HCT116 (cell line): ENCODE measurements at regions not wholly inside any gene's neighbourhood (a gene's known extent, or its start where the extent isn't known, plus 50 kb on each side); places are given as distances from the start of the nearest gene placed in this dataset.
"Not testable (repeated sequence)": the region's sequence is repeated elsewhere in the genome, so short reads cannot be mapped to it uniquely, and the experiment has no call there.

Experiments
- ATAC-seq: fragments of 200-7000 bp; cut with Tn5 transposase; 2 replicates; pipeline ENCODE4 v1.9.1; 2020; ENCODE audit warnings: mild to moderate bottlenecking, moderate library complexity
- BruUV-seq: library from RNA; stranded (reverse); fragments of 400-500 nt; replicated peaks from 2 replicates; lab custom pipeline; 2021; lab: Mats Ljungman, UMichigan
- CTCF ChIA-PET: fragments of 300-600 bp; sonication (Branson Sonifier 250); formaldehyde crosslinking; loops from one replicate; lab custom pipeline; 2021; ENCODE audit warnings: antibody characterized with exemption; lab: Charles Lee
- POLR2A ChIA-PET: fragments of 300-600, 350-600 bp; sonication (Branson Sonifier 250); formaldehyde crosslinking; loops from one replicate; lab custom pipeline; 2021; ENCODE audit warnings: antibody characterized with exemption; lab: Charles Lee
- RAD21 ChIA-PET, 2 experiments: fragments of 300-600 bp; sonication (Branson Sonifier 250); formaldehyde crosslinking; loops; one replicate each; lab custom pipeline; 2023; ENCODE audit warnings: low total read pairs in 2 of 2; ENCODE audit not compliant: uncharacterized antibody in 2 of 2, unreplicated experiment in 2 of 2, low non-redundant PET in 1 of 2; lab: Charles Lee
- DNase-seq: peaks from one replicate; pipeline ENCODE4 v3.0.0-alpha.2; 2010; ENCODE audit warnings: low read depth, low spot score
- H2AFZ ChIP-seq: fragments of 200-600 bp; shearing (Covaris generic), sonication (generic); 2 replicates; pipeline ENCODE4 v1.6.1; 2017; ENCODE audit warnings: low read depth, mixed run types, mixed read lengths, antibody characterized with exemption, low read length; ENCODE audit not compliant: poor library complexity, severe bottlenecking
- H3K27ac ChIP-seq: 2 replicates; pipeline ENCODE4 v1.5.1; 2012; ENCODE audit warnings: low read depth, low read length
- H3K27me3 ChIP-seq: fragments of 200-600 bp; sonication (generic); 2 replicates; pipeline ENCODE4 v1.6.1; 2016; ENCODE audit warnings: mixed run types, low read length, mixed read lengths; ENCODE audit not compliant: insufficient read depth
- H3K36me3 ChIP-seq, 2 experiments: fragments of 200-500 bp in 1 of 2; fragments of 200-600 bp in 1 of 2; sonication (Bioruptor generic) in 1 of 2; sonication (generic) in 1 of 2; 2 replicates each; pipeline versions ENCODE4 v1.5.1 to v1.6.1; 2014 to 2016; ENCODE audit warnings: low read length in 2 of 2, inconsistent platforms in 1 of 2, mixed read lengths in 1 of 2, mixed run types in 1 of 2; ENCODE audit not compliant: insufficient read depth in 2 of 2, control insufficient read depth in 1 of 2
- H3K4me1 ChIP-seq, 2 experiments: fragments of 200-600 bp in 1 of 2; sonication (generic) in 1 of 2; 2 replicates each; pipeline versions ENCODE4 v1.5.1 to v1.6.1; 2012 to 2017; ENCODE audit warnings: low read length in 2 of 2, inconsistent platforms in 1 of 2, mild to moderate bottlenecking in 1 of 2, mixed read lengths in 1 of 2, mixed run types in 1 of 2, moderate library complexity in 1 of 2; ENCODE audit not compliant: insufficient read depth in 2 of 2, control insufficient read depth in 1 of 2
- H3K4me2 ChIP-seq: fragments of 200-600 bp; sonication (generic); 2 replicates; pipeline ENCODE4 v1.6.1; 2017; ENCODE audit warnings: mixed run types, low read length, mixed read lengths
- H3K4me3 ChIP-seq, 2 experiments: fragments of 200-600 bp in 1 of 2; sonication (generic) in 1 of 2; replicated peaks in 1 of 2; 2 replicates each; pipeline ENCODE4 v1.5.1; 2011 to 2016; ENCODE audit warnings: low read length in 2 of 2, control low read depth in 1 of 2, low read depth in 1 of 2, mild to moderate bottlenecking in 1 of 2, mixed read lengths in 1 of 2, mixed run types in 1 of 2
- H3K79me2 ChIP-seq: fragments of 200-600 bp; sonication (generic); 2 replicates; pipeline ENCODE4 v1.6.1; 2017; ENCODE audit warnings: mild to moderate bottlenecking, mixed run types, low read length, moderate library complexity, mixed read lengths; ENCODE audit not compliant: insufficient read depth
- H3K9ac ChIP-seq: fragments of 200-600 bp; sonication (generic); 2 replicates; pipeline ENCODE4 v1.6.1; 2016; ENCODE audit warnings: low read length, mixed read lengths
- H3K9me2 ChIP-seq: fragments of 200-600 bp; sonication (generic), shearing (Covaris generic); 2 replicates; pipeline ENCODE4 v1.6.1; 2017; ENCODE audit warnings: mixed run types, mild to moderate bottlenecking, moderate library complexity; ENCODE audit not compliant: insufficient read depth
- H3K9me3 ChIP-seq, 2 experiments: fragments of 200-500 bp in 1 of 2; fragments of 200-600 bp in 1 of 2; sonication (Bioruptor generic) in 1 of 2; sonication (generic) in 1 of 2; 2 replicates each; pipeline ENCODE4 v1.6.1; 2014 to 2017; ENCODE audit warnings: low read length in 2 of 2, mixed read lengths in 2 of 2, inconsistent platforms in 1 of 2, low read depth in 1 of 2, mild to moderate bottlenecking in 1 of 2, mixed run types in 1 of 2, moderate library complexity in 1 of 2; ENCODE audit not compliant: control insufficient read depth in 1 of 2, insufficient read depth in 1 of 2
- H4K20me1 ChIP-seq: fragments of 200-600 bp; sonication (generic), shearing (Covaris generic); 2 replicates; pipeline ENCODE4 v1.6.1; 2017; ENCODE audit warnings: mixed run types, mild to moderate bottlenecking, moderate library complexity; ENCODE audit not compliant: insufficient read depth
- ELF1 ChIP-seq: IDR thresholded peaks from 2 replicates; pipeline ENCODE4 v1.6.1; 2012; ENCODE audit warnings: low read depth, borderline replicate concordance
- EZH2phosphoT487 ChIP-seq: fragments of 200-600 bp; IDR thresholded peaks from 2 replicates; pipeline ENCODE4 v1.6.1; 2018; ENCODE audit warnings: antibody characterized with exemption, borderline replicate concordance
- JUND ChIP-seq: IDR thresholded peaks from 2 replicates; pipeline ENCODE4 v1.6.1; 2012
- intact Hi-C: fragments of 100-400 bp; cut with micrococcal nuclease; formaldehyde crosslinking; loops from 2 replicates; pipeline ENCODE4 v1.10.0; 2022
- TF ChIP-seq, protein P1 (sequence below): IDR thresholded peaks from 2 replicates; pipeline ENCODE4 v1.6.1; 2012

DNA sequence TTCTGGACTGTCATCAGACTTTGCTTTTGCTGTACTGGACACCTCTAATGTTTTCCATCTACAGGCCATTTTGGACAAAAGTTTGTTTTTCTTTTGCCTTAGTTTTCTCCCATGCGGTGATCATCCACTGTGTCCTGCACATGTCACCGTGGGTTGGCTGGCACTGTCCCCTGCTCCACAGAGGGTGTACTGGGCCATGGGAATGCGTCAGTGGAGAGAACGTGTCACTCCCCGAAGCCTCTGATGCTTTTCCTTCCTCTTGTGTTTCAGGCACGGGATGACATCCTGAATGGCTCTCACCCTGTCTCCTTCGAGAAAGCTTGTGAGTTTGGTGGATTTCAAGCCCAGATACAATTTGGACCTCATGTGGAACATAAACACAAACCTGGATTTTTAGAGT lies 385.0 kb upstream of the TPM1 start:
- H3K27ac ChIP-seq, intact Hi-C loops, H3K9me3 ChIP-seq, BruUV-seq, H4K20me1 ChIP-seq, H3K9me2 ChIP-seq, RAD21 ChIA-PET, H3K4me3 ChIP-seq, H3K4me1 ChIP-seq, POLR2A ChIA-PET, ATAC-seq, H3K9ac ChIP-seq, CTCF ChIA-PET, H3K36me3 ChIP-seq, DNase-seq, H3K79me2 ChIP-seq, H2AFZ ChIP-seq, H3K27me3 ChIP-seq, H3K4me2 ChIP-seq: not testable (repeated sequence)

DNA sequence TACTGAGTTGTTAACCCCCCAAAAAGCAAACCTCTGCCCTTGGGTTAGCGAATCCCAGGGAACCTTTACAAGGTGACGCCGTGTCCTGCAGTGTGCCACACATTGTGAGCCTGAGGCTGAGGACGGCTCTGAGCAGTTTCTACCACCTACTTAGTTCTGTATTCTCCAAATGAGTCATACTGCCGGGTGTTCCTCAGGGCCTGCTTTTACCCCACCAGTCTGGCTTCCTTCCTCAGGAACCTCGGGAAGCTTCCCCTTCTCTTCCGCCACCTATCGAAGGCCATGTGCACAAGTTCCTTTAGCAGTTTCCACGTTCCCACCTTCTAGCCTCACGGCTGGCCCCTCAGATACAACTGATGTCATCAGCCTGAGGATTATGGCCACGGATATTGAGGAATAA lies 384.0 kb upstream of the TPM1 start:
- ChIA-PET RAD21 (no interaction called here), CTCF (interaction anchor here (1.2 kb wide), 1 partner anchor 84 kb away, joined by 3 read pairs; no protein-coding TSS in a partner anchor), POLR2A (no interaction called here)
- Histone ChIP-seq H3K27me3 (no peaks in the 10 kb centered on the region), H3K9me2 (no peaks in the 10 kb centered on the region), H2AFZ (no peak overlapping the region), H3K4me2 (no peak overlapping the region), H3K9ac (no peak overlapping the region), H3K36me3 (no peaks in the 10 kb centered on the region), H3K27ac (no peak overlapping the region), H3K4me1 (no peaks in the 10 kb centered on the region), H3K79me2 (no peaks in the 10 kb centered on the region)
- no TSS peak for BruUV-seq
- intact Hi-C loops: no loop called here
- no peak for ATAC-seq
- DNase-seq: no peak
- TF ChIP-seq, protein P1, sequence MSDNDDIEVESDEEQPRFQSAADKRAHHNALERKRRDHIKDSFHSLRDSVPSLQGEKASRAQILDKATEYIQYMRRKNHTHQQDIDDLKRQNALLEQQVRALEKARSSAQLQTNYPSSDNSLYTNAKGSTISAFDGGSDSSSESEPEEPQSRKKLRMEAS: no peak
- TF ChIP-seq EZH2phosphoT487 (no peak), JUND (no peak), ELF1 (no peak)
- TF ChIP-seq, all 23 proteins: peak for 0
- no peaks in the 10 kb centered on the region for H3K9me3 ChIP-seq
- no peaks in the 10 kb centered on the region for H4K20me1 ChIP-seq
- H3K4me3 ChIP-seq: no peak overlapping the region
